TTC549 (cell line): ENCODE measurements at regions not wholly inside any gene's neighbourhood (a gene's known extent, or its start where the extent isn't known, plus 50 kb on each side); places are given as distances from the start of the nearest gene placed in this dataset.
"Not testable (repeated sequence)": the region's sequence is repeated elsewhere in the genome, so short reads cannot be mapped to it uniquely, and the experiment has no call there.

ENCODE experiments used
- FAIRE-seq: peaks from 2 replicates; lab custom pipeline; 2012; peaks lifted over from hg19 to GRCh38; lab: Jason Lieb, UNC

DNA sequence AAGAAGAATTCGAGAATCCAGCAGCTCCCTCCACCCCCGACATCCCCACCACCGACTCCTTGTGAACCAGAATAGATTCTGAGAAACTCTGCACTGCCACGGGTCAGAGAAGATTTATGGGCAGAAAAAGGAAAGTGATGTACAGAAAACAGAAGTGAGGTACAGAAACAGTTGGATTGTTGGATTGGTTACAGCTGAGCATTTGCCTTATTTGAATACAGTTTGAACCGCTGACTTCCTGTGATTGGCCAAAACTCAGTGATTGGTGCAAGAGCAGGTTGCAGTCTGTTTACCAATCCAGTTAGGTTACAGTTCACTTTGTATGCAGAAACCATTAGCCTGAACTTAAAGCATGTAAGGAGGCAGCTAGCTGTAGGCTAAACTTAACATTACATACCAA lies 131.2 kb upstream of the HDDC2 start:
- FAIRE-seq, result no peak

DNA sequence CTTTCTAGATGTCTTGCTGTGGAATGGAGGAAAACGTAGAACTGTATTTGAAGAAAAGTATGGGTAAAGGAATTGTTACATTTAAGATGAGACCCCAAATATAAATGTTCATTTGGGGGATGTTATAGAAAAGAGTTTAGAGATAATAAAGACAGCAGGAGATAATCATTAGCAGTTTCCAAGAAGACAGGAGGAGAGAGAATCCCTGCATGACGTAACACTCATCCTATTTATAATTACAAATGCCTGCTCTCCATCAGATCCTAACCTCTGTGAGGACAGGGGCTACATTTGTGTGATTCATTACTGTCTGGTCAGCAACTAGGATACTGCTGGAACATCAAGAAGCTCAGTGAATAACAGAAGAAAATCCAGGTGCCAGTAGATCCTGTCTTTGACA lies 133.0 kb upstream of the HDDC2 start:
- no peak for FAIRE-seq

DNA sequence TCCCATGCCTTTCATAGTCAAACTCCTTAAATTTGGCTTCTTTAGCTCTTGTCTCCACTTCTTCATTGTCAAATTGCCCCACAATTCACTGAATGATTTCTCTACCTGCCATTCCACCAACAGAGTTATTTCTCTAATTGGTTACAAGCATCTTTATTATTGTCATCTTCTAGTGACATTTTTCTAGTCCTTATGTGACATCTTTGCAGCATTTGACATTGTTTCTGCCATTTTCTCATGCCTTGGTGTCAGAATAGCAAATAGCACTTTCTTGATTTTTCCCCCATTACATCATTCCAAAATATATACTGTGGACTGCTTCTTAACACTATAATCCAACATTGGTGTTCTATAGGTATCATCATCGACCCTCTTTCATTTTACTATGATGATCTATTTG lies 137.7 kb upstream of the HDDC2 start:
- FAIRE-seq, result no peak

DNA sequence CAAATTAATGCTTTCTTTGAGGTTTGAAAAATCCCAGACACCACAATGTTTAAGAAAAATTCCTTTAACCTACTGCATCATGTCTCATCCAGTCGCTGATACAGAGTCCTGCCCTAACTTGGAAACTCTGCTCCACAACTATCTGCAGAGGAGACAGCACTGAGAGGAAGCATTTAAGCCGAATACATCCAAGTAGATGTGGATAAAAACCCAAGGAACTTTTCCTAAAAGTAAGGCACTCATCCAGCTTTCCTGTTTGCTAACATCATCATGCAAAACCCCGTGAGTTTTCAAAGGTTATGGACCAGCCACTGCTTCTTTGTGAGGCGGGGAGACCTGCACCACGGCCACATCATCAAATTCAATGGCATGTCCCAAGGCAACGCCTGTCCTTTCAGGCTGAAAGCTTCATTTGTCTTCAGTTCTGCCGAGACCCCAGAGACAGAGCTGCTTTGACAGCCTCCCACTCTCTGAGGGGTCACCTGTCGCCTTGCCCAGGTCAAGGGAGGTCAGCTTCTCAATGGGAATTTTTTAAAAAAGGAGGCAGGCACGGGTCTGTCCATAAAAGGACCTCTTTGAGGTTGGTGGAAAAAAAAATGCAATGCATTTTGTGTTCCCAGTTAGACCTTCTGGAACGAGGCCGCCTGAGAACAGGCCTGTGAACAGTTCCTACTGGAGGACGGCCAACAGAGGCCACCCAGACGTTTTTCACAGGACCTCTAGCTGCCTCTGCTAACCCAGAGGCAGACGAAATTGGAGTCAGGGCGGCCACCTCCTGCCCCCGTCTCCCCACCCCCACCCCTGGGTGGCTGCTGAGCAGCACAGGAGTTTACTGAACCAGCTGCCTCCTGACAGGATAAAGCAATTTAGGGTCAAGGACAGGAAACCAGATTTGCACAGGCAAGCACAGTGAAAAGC lies 142.5 kb upstream of the HDDC2 start:
- FAIRE-seq, result no peak

DNA sequence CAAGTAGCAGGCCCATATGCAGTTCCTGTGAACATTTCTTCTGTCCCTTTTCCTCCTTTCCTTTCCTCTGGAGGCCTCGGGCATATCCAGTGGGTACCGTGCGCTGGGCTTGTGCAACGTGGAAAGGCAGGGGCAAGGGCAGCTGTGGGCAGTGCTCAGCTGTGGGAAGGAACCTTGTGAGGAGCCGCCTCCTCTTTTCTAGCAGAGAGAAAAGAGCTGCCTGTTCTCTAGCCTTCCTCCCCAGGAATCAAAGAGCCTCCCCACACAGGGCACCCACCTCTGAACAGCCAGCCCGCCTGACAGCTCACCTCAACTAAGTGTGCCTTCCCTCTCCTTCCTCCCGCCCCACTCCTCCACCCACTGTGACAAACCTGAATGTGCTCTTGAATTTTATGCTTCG lies 143.3 kb upstream of the HDDC2 start:
- FAIRE-seq, result no peak

DNA sequence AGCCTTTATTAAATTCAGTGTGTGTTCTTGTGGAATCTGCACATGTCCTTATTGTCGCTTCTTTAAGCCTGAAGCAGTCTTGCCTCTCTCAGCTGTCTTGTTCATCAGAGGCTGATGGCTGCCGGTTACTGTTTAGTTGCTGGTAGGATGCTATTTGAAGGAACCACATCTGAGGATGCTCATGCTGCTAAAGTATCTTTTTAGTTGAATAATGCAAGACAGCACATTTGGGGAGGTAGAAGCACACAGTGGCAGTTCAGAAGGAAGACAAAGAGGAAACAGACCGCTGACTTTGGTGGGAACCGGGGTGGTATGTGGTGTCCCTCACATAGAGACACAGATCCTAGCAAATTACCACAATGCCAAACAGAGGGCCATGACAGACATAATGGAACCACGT lies 144.2 kb upstream of the HDDC2 start:
- no peak for FAIRE-seq

- FAIRE-seq, result no peak
These were observed 150.0 kb upstream of the HDDC2 start for GRCh38 chr6:125451750-125452149.

DNA sequence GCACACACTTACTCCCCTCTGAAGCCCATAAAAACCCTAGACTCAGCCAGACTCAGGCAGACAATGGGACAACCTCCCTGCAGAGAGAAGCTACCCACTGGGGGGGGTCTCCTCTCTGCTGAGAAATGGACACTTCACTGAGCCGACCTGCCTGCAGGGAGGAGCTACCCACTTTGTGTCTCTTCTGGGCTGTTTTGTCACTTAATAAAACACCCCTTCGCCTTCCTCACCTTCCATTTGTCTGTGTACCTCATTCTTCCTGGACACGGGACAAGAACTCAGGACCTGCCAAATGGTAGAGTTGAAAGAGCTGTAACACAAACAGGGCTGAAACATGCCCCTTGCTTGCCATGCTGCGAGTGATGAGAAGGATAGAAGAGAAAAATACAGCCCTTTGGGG lies 151.7 kb upstream of the HDDC2 start:
- no peak for FAIRE-seq

DNA sequence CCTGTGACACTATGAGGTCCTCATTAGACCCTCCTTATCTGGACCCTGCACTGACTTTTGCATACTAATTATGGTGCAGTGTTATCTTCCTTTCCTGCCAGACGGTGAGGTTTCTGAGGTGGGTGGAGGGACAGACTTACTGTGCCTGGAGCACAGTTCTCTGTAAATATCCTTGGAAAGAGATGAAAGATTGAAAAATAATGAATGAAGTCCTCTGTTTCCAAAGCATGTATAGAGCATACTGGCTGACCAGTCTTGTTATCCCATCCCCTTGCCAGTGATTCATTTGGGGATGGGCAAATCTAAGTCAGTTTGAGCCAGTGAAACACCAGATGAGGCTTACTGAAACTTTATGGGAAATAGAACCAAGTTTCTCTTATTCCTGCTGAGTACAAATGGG lies 152.6 kb upstream of the HDDC2 start:
- no peak for FAIRE-seq

DNA sequence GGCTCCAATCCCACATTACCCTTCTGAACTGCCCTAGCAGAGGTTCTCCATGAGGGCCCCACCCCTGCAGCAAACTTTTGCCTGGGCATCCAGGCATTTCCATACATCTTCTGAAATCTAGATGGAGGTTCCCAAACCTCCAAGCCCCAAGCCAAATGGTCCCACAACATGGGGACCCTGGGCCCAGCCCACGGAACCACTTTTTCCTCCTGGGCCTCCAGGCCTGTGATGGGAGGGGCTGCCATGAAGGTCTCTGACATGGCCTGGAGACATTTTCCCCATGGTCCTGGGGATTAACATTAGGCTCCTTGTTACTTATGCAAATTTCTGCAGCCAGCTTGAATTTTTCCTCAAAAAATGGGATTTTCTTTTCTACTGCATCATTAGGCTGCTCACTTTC lies 156.7 kb upstream of the HDDC2 start:
- not testable (repeated sequence) for FAIRE-seq

DNA sequence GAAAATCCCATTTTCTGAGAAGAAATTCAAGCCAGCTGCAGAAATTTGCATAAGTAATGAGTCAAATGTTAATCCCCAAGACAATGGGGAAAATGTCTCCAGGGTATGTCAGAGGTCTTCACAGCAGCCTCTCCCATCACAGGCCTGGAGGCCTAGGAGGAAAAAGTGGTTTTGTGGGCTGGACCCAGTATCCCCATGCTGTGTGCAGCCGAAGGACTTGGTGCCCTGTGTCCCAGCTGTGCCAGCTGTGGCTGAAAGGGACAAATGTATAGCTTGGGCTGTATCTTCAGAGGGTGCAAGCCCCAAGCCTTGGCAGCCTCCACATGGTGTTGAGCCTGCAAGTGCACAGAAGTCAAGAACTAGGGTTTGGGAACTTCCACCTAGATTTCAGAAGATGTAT lies 163.6 kb upstream of the HDDC2 start:
- not testable (repeated sequence) for FAIRE-seq

- no peak for FAIRE-seq
These were observed 168.1 kb upstream of the HDDC2 start for GRCh38 chr6:125469915-125470314.

- no peak for FAIRE-seq
These were observed 169.9 kb upstream of the HDDC2 start for GRCh38 chr6:125471667-125472066.

GRCh38 chr6:125474061-125474460 lies 172.3 kb upstream of the HDDC2 start:
- FAIRE-seq, result no peak

DNA sequence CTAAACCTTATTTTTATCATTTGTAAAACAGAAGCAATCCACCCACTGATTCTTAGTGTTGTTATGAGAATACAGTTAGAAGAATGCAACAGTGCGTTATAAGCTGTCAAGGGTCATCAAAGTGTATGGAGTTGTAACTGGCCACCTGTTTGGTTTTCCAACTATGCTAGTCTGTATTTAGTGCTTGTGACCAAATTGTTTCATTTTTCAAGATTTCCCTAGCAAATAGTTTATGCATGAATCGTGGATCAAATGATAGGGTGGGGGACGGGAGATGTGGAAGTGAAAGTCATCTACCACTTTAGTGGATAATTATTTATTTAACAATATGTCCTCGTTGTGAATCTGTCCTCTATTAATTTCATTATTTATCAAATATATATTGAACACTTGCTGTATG lies 175.4 kb upstream of the HDDC2 start:
- no peak for FAIRE-seq

- no peak for FAIRE-seq
These were observed 176.1 kb upstream of the HDDC2 start for GRCh38 chr6:125477844-125478243.

- no peak for FAIRE-seq
These were observed 178.4 kb upstream of the HDDC2 start for GRCh38 chr6:125480146-125480545.

DNA sequence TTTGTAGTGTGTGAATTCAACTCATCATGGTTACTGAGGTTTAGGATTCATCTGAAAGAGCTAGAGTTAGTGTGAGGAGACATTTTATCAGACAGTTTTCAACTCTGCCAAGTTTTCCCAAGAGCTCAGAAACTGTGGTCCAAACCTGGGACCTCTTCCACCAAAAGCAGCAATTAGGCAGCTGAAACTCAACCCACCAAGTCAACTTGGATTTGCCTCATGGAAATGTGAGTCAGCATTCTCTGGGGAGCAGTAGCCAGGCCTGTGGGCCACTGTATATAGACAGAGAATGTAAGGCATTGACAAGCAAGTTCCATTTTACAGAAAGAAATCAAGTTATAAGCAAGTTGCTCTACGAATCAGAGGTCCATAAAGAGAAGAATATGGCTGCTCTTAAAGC lies 178.8 kb upstream of the HDDC2 start:
- no peak for FAIRE-seq

DNA sequence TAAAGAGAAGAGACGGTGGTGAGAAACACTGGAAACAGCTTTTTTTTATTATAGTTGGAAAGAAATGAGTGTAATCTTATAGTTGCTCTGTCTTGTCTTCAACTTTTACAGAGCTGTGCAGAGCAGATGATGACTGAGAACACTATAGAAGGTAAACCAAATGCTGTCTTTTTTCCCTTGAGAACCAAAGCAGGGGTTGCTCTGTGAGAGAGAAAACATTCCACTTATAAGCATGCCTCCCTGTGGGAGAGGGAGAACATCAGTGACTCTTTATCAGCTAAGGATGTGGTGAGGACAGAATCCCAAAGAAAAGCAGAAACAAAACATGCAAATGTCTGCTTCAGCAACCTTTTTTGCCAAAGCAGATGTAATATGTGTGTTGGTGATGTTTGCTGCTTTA lies 179.3 kb upstream of the HDDC2 start:
- FAIRE-seq, result no peak

GRCh38 chr6:125485757-125486156 lies 184.0 kb upstream of the HDDC2 start:
- no peak for FAIRE-seq

DNA sequence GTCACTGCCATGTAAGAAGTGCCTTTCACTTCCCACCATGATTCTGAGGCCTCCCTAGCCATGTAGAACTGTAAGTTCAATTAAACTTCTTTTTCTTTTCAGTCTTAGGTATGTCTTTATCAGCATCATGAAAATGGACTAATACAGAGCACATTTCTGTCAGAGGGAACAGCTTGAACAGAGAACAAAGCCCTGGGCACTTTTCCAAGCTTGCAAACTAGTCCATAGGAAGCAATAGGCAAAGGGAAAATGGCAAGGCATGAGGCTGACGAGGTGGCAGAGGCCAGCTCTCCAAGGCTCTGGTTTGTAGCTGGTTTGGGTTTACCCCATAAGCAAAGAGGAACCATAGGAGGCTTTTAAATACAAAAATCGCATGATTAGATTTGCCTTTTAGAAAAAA lies 185.1 kb upstream of the HDDC2 start:
- no peak for FAIRE-seq

GRCh38 chr6:125489579-125490285 lies 188.0 kb upstream of the HDDC2 start:
- no peak for FAIRE-seq

- no peak for FAIRE-seq
These were observed 190.3 kb upstream of the HDDC2 start for GRCh38 chr6:125491860-125492618.
